GM12864 (cell line): ENCODE measurements at regions not wholly inside any gene's neighbourhood (a gene's known extent, or its start where the extent isn't known, plus 50 kb on each side); places are given as distances from the start of the nearest gene placed in this dataset.

ENCODE experiments used
- DNase-seq: peaks from one replicate; pipeline ENCODE4 v3.0.0-alpha.2; 2011; ENCODE audit warnings: low read depth
- H3K4me3 ChIP-seq: 2 replicates; pipeline ENCODE4 v1.5.1; 2011; ENCODE audit warnings: mild to moderate bottlenecking, low read depth, low read length, control low read depth
- CTCF ChIP-seq: IDR thresholded peaks from 2 replicates; pipeline ENCODE4 v1.5.1; 2011; ENCODE audit warnings: low read depth, mild to moderate bottlenecking, moderate library complexity, low read length, control low read depth, inconsistent platforms; ENCODE audit errors: missing control alignments

- no peak for DNase-seq
- TF ChIP-seq CTCF: no peak
- H3K4me3 ChIP-seq: no peak overlapping the region
These were observed 92.1 kb upstream of the PIK3C3 start for GRCh38 chr18:41862921-41863320.

- DNase-seq: no peak
- H3K4me3 ChIP-seq: no peak overlapping the region
These were observed 94.0 kb upstream of the PIK3C3 start for GRCh38 chr18:41860987-41861386.

GRCh38 chr18:41858761-41859555 lies 96.1 kb upstream of the PIK3C3 start:
- no peak for DNase-seq
- TF ChIP-seq CTCF: no peak
- no peak overlapping the region for H3K4me3 ChIP-seq

More at GRCh38 chr18:41860987-41861386, 94.0 kb upstream of the PIK3C3 start:
- no peak for TF ChIP-seq CTCF

GRCh38 chr18:41853280-41853679 lies 101.8 kb upstream of the PIK3C3 start:
- no peak for TF ChIP-seq CTCF
- H3K4me3 ChIP-seq: no peak overlapping the region
- no peak for DNase-seq

- H3K4me3 ChIP-seq: no peak overlapping the region
- no peak for DNase-seq
- no peak for TF ChIP-seq CTCF
These were observed 104.3 kb upstream of the PIK3C3 start for GRCh38 chr18:41850781-41851180.

GRCh38 chr18:41849632-41850031 lies 105.4 kb upstream of the PIK3C3 start:
- no peak for DNase-seq
- TF ChIP-seq CTCF: no peak
- H3K4me3 ChIP-seq: no peak overlapping the region

- no peak for TF ChIP-seq CTCF
- no peak for DNase-seq
These were observed 109.5 kb upstream of the PIK3C3 start for GRCh38 chr18:41845563-41845962.

More at GRCh38 chr18:41845563-41845962, 109.5 kb upstream of the PIK3C3 start:
- no peak overlapping the region for H3K4me3 ChIP-seq
